ENCODE measurements at regions not wholly inside any gene's neighbourhood (a gene's known extent, or its start where the extent isn't known, plus 50 kb on each side); places are given as distances from the start of the nearest gene placed in this dataset.

DNA sequence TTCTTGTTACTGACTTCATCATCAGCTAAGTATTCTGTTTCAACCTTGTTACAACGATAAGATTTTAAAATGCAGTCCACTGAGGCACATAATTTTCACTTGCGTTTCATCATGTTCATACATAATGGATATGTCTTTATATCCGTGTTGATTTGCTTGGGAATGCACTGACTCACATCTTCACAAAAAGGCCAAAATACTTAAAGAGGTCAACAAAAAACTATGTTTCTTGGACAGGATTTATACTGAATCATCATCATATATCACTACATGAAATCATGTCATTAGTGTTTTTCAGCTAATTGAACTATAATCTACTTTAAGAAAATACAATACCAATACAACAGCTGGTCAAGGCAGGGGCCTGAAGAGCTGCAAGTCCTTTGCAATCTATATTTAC, 324.5 kb upstream of the KLF6 start:
- Mint-ChIP-seq H3K27me3 (ENCODE audit: low read depth) (no peaks in the 10 kb centered on the region), H3K4me3 (no peak overlapping the region), H3K4me1 (peaks cover 5% of the 10 kb centered on the region), H3K36me3 (no peaks in the 10 kb centered on the region), H3K27ac (no peak overlapping the region), H3K9me3 (peaks cover 10% of the 10 kb centered on the region)
- DNase-seq (ENCODE audit: low spot score in 2 of 2, unreplicated experiment in 2 of 2): no peak
- TF ChIP-seq, protein P1, sequence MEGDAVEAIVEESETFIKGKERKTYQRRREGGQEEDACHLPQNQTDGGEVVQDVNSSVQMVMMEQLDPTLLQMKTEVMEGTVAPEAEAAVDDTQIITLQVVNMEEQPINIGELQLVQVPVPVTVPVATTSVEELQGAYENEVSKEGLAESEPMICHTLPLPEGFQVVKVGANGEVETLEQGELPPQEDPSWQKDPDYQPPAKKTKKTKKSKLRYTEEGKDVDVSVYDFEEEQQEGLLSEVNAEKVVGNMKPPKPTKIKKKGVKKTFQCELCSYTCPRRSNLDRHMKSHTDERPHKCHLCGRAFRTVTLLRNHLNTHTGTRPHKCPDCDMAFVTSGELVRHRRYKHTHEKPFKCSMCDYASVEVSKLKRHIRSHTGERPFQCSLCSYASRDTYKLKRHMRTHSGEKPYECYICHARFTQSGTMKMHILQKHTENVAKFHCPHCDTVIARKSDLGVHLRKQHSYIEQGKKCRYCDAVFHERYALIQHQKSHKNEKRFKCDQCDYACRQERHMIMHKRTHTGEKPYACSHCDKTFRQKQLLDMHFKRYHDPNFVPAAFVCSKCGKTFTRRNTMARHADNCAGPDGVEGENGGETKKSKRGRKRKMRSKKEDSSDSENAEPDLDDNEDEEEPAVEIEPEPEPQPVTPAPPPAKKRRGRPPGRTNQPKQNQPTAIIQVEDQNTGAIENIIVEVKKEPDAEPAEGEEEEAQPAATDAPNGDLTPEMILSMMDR (IDR thresholded peaks at IDR 0.05; ENCODE audit: unreplicated experiment): no peak

DNA sequence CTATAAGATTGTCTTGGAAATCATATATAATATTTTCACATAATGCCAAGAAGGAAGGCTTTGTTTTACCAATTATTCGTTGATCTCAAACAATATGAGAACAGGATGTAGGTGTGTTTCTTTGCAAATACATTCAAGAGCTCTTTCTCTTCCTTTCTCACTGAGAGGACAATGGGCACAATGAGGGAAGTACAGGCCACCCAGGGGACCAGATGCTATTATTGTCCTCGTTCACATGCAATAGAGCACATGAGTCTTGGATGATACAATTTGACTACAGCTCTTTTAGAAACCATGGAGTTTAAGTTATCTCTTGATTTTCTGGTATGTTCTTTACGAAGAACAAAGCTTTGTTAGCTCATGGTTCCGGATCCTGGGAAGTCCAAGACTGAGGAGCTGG, 323.7 kb upstream of the KLF6 start:
- Mint-ChIP-seq H3K4me1 (peaks cover 5% of the 10 kb centered on the region), H3K9me3 (peaks cover 15% of the 10 kb centered on the region), H3K27me3 (ENCODE audit: low read depth) (no peaks in the 10 kb centered on the region), H3K4me3 (no peak overlapping the region), H3K36me3 (no peaks in the 10 kb centered on the region), H3K27ac (no peak overlapping the region)
- TF ChIP-seq, protein P1 (IDR thresholded peaks at IDR 0.05; ENCODE audit: unreplicated experiment): no peak
- DNase-seq (ENCODE audit: low spot score in 2 of 2, unreplicated experiment in 2 of 2): no peak

DNA sequence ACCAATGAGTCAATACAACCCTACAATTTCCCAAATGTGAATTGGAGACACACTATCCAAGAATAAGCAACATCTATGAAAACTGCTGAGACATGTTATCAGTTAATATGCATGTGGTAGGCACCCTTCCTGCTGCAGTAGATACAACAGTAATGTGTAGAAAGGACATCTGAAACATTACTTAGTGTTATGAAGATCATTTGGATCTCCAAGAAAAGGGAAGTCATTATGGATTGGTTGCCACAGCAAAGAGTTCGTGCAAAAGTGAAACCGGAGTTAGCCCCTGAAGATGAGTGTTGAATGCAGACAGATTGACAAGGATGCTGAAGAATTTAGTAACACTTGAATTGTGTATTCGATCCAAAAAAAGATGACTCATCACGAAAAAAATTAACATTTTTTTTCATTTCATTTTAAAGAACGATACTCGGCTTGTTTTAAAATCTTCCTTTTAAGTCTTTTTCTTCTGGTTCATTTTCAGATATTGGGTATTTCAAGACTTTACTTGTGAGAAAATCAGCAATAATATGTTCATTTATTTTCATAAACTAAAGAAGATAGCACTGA, 322.4 kb upstream of the KLF6 start:
- H3K27ac Mint-ChIP-seq: no peak overlapping the region
- peaks cover 15% of the 10 kb centered on the region for H3K9me3 Mint-ChIP-seq
- TF ChIP-seq, protein P1 (IDR thresholded peaks at IDR 0.05; ENCODE audit: unreplicated experiment): no peak
- no peaks in the 10 kb centered on the region for H3K36me3 Mint-ChIP-seq
- H3K4me1 Mint-ChIP-seq: peaks cover 5% of the 10 kb centered on the region
- no peaks in the 10 kb centered on the region for H3K27me3 Mint-ChIP-seq (ENCODE audit: low read depth)
- no peak for DNase-seq (ENCODE audit: low spot score in 2 of 2, unreplicated experiment in 2 of 2)
- H3K4me3 Mint-ChIP-seq: no peak overlapping the region

DNA sequence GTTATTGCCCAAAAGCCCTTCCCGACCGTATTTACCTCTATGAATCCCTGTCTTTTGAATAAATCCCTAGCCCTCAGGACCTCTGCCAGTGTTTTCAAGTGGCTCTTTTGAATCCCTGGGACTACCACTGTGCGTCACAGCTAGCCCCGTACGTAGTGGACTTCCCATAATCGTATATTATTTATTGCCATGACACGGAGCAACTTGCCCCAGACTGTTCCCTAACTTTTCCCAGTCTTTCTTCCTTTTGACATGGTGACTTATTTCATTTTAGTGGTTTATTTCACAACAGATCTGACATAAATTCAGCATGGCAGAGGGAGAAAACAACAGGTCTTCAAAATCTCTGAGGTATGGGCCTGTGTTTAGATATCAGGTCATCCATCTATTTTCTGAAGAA, 318.6 kb upstream of the KLF6 start:
- H3K9me3 Mint-ChIP-seq: peaks cover 15% of the 10 kb centered on the region
- no peak for DNase-seq (ENCODE audit: low spot score in 2 of 2, unreplicated experiment in 2 of 2)
- TF ChIP-seq, protein P1 (IDR thresholded peaks at IDR 0.05; ENCODE audit: unreplicated experiment): no peak
- H3K27me3 Mint-ChIP-seq (ENCODE audit: low read depth): no peaks in the 10 kb centered on the region
- no peaks in the 10 kb centered on the region for H3K4me1 Mint-ChIP-seq
- no peak overlapping the region for H3K27ac Mint-ChIP-seq
- H3K36me3 Mint-ChIP-seq: no peaks in the 10 kb centered on the region
- H3K4me3 Mint-ChIP-seq: no peak overlapping the region

DNA sequence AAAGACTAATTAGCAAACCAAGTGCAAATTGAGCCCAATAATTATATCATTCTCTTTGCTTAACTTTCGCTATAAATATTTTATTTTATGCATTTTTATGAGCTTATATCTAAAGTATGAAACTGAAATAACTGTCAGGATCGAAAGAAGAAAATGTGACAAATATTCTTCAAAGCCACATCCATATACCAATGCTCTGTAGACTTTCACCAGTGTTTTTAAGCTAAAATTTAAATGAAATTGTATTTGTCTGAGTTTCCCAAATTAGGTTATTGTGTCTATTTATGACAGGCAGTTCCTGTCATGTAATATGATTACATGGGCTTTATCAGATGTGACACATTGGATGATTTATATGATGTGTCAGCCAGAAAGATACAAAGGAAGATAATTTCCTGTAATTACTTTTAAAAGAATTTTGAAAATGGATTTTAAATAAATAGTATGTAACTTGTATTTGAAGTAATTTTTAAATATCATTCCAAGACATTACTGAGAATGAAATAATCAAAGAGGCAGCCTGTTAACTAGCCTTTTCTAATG, 317.9 kb upstream of the KLF6 start:
- Mint-ChIP-seq H3K36me3 (no peaks in the 10 kb centered on the region), H3K9me3 (peaks cover 15% of the 10 kb centered on the region), H3K4me3 (no peak overlapping the region), H3K27me3 (ENCODE audit: low read depth) (no peaks in the 10 kb centered on the region), H3K4me1 (no peaks in the 10 kb centered on the region), H3K27ac (no peak overlapping the region)
- no peak for DNase-seq (ENCODE audit: low spot score in 2 of 2, unreplicated experiment in 2 of 2)
- TF ChIP-seq, protein P1 (IDR thresholded peaks at IDR 0.05; ENCODE audit: unreplicated experiment): no peak
